Lower leg skin (tissue), 4 donors: ENCODE measurements at regions not wholly inside any gene's neighbourhood (a gene's known extent, or its start where the extent isn't known, plus 50 kb on each side); places are given as distances from the start of the nearest gene placed in this dataset.

Experiments used
- DNase-seq, 2 donors: peaks; one replicate each; pipeline ENCODE4 v3.0.0-alpha.2; 2019; ENCODE audit warnings: low spot score in 2 of 2
- H3K4me3 ChIP-seq: fragments of 200-600 bp; sonication (generic); 2 replicates; pipeline ENCODE4 v1.5.1; 2017; ENCODE audit warnings: mild to moderate bottlenecking, low read depth; ENCODE audit not compliant: poor library complexity, severe bottlenecking
- POLR2A ChIP-seq, 2 donors: fragments of 450-650 bp; IDR thresholded peaks; one replicate each; pipeline ENCODE4 v1.6.1; 2016 to 2017; ENCODE audit warnings: antibody characterized with exemption in 2 of 2, mild to moderate bottlenecking in 1 of 2, moderate library complexity in 1 of 2
- WGBS, 2 donors: methylation state at CpG; one replicate each; pipeline ENCODE4 v1.1.5; 2018; 5-methylcytosine and 5-hydroxymethylcytosine counted together
- intact Hi-C: fragments of 100-400 bp; cut with DNase I; formaldehyde crosslinking; loops from one replicate; pipeline ENCODE4 v1.15.0; 2023; ENCODE audit warnings: low total_unique reads
- TF ChIP-seq, protein P1 (sequence below), 3 donors: fragments of 450-650 bp; IDR thresholded peaks; one replicate each; pipeline ENCODE4 v1.5.1; 2016; ENCODE audit warnings: antibody characterized with exemption in 3 of 3, mild to moderate bottlenecking in 3 of 3, moderate library complexity in 2 of 3

- no peak for DNase-seq
- no peak overlapping the region for H3K4me3 ChIP-seq
- intact Hi-C loops = no loop called here
- WGBS, 2 donors = 67 to 76% methylated on average over 6 of the region's 6 CpGs
- TF ChIP-seq, protein P1, sequence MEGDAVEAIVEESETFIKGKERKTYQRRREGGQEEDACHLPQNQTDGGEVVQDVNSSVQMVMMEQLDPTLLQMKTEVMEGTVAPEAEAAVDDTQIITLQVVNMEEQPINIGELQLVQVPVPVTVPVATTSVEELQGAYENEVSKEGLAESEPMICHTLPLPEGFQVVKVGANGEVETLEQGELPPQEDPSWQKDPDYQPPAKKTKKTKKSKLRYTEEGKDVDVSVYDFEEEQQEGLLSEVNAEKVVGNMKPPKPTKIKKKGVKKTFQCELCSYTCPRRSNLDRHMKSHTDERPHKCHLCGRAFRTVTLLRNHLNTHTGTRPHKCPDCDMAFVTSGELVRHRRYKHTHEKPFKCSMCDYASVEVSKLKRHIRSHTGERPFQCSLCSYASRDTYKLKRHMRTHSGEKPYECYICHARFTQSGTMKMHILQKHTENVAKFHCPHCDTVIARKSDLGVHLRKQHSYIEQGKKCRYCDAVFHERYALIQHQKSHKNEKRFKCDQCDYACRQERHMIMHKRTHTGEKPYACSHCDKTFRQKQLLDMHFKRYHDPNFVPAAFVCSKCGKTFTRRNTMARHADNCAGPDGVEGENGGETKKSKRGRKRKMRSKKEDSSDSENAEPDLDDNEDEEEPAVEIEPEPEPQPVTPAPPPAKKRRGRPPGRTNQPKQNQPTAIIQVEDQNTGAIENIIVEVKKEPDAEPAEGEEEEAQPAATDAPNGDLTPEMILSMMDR (IDR thresholded peaks at IDR 0.05) = no peak
- TF ChIP-seq POLR2A (IDR thresholded peaks at IDR 0.05) = no peak
Measured at GRCh38 chr2:221102896-221103688, 469.0 kb downstream of the EPHA4 start.

DNA sequence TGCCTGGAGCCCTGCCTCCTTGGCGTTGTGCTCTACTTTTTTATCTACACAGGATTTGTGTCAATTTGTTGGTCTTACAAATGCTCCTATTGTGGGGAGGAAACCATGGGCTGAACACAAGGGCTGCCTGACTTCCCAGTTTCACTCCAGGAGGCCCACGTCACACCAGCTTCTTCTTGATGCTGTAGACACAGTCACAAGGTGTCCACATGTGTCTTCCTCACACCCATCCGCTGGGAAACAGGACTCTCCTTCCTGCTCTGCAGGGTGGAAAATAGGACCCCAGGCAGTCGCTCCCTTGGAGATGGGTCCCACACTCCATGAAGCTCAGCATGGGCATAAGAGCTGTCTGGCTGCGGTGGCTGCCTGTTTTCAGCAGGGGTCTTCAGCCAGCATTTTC is 468.2 kb downstream of the EPHA4 start:
- intact Hi-C loops = no loop called here

GRCh38 chr2:221104361-221104811 is 467.7 kb downstream of the EPHA4 start:
- no peak overlapping the region for H3K4me3 ChIP-seq
- WGBS, 2 donors = 1 to 9% methylated on average over 12 of the region's 12 CpGs
- DNase-seq = peak; percentile 58 to 94
- intact Hi-C loops = no loop called here
- no peak for TF ChIP-seq POLR2A (IDR thresholded peaks at IDR 0.05)
- TF ChIP-seq, protein P1 (IDR thresholded peaks at IDR 0.05) = no peak

More for the DNA sequence above, 468.2 kb downstream of the EPHA4 start:
- H3K4me3 ChIP-seq = no peak overlapping the region
- TF ChIP-seq POLR2A (IDR thresholded peaks at IDR 0.05) = no peak
- TF ChIP-seq, protein P1 (IDR thresholded peaks at IDR 0.05) = no peak
- 33 to 49% methylated on average over 5 of the region's 5 CpGs for WGBS, 2 donors
- DNase-seq = peak in 1 of 2 donors; percentile 87

GRCh38 chr2:221106241-221106640 is 465.9 kb downstream of the EPHA4 start:
- TF ChIP-seq POLR2A (IDR thresholded peaks at IDR 0.05) = no peak
- TF ChIP-seq, protein P1 (IDR thresholded peaks at IDR 0.05) = no peak
- no peak overlapping the region for H3K4me3 ChIP-seq
- 73 to 80% methylated on average over 3 of the region's 3 CpGs for WGBS, 2 donors
- intact Hi-C loops = no loop called here
- no peak for DNase-seq

- intact Hi-C loops = no loop called here
- 97 to 100% methylated on average over 1 of the region's 1 CpG for WGBS, 2 donors
- TF ChIP-seq, protein P1 (IDR thresholded peaks at IDR 0.05) = no peak
- no peak for TF ChIP-seq POLR2A (IDR thresholded peaks at IDR 0.05)
- no peak for DNase-seq
- H3K4me3 ChIP-seq = no peak overlapping the region
Measured at GRCh38 chr2:221107424-221107823, 464.7 kb downstream of the EPHA4 start.
